ENCODE measurements at regions not wholly inside any gene's neighbourhood (a gene's known extent, or its start where the extent isn't known, plus 50 kb on each side); places are given as distances from the start of the nearest gene placed in this dataset.
"Not testable (repeated sequence)": the region's sequence is repeated elsewhere in the genome, so short reads cannot be mapped to it uniquely, and the experiment has no call there.

DNA sequence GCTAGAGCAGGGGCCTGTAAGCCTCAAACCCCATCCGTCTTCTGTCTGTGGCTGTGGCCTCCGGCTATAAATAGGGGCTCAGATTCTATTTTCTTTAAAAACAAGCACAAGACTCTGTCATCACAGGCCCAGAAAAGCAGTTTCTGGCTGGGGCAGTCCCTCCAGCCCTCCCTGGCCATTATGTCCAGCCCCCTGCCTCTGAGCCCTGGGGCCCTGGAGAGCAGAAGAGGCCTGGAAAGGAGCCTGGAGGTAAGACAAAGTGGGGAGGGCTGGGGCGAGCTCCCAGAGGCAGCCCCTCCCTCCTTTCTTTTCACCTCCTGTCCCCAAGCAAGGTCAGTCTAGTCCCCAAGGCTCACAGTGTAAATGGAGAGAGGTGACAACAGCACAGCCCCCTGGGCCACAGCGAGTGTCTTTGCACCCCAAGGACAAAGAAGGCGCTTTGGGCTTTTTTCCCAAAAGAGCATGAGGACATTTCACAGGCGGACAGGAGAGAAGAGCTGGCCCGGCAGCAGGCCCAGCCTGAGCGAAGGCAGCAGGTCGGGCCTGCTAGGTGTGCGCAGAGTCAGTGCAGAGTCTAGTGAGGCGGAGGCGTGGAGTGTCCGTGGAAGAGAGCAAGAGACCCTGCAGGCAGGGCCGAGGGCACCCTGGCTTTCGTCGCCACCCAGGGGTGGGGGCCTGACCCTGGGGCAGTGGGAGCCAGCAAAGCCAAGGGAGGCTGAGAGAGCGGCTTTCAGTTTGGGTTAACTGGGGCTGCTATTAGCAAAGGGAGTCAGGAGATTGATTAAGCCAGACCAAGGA, 188.3 kb downstream of the TBC1D2B start:
- TF ChIP-seq EZH2phosphoT487 (IDR thresholded peaks at IDR 0.05) (no peak), EZH2 (IDR thresholded peaks at IDR 0.05) (no peak)
- TF ChIP-seq, protein P1, sequence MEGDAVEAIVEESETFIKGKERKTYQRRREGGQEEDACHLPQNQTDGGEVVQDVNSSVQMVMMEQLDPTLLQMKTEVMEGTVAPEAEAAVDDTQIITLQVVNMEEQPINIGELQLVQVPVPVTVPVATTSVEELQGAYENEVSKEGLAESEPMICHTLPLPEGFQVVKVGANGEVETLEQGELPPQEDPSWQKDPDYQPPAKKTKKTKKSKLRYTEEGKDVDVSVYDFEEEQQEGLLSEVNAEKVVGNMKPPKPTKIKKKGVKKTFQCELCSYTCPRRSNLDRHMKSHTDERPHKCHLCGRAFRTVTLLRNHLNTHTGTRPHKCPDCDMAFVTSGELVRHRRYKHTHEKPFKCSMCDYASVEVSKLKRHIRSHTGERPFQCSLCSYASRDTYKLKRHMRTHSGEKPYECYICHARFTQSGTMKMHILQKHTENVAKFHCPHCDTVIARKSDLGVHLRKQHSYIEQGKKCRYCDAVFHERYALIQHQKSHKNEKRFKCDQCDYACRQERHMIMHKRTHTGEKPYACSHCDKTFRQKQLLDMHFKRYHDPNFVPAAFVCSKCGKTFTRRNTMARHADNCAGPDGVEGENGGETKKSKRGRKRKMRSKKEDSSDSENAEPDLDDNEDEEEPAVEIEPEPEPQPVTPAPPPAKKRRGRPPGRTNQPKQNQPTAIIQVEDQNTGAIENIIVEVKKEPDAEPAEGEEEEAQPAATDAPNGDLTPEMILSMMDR (IDR thresholded peaks at IDR 0.05), result no peak
- H3K9ac ChIP-seq, result peak overlapping the region; percentile 20
- H3K27ac Mint-ChIP-seq, result peak overlapping the region; percentile 47
- H3K4me2 ChIP-seq, result no peak overlapping the region
- no peaks in the 10 kb centered on the region for H3K9me3 Mint-ChIP-seq
- no peaks in the 10 kb centered on the region for H3F3A ChIP-seq (ENCODE audit: low read depth)
- no peaks in the 10 kb centered on the region for H3K27me3 Mint-ChIP-seq (ENCODE audit: insufficient read depth, low read depth)
- no peak overlapping the region for H3K4me3 ChIP-seq
- no peaks in the 10 kb centered on the region for H3K36me3 Mint-ChIP-seq
- DNase-seq (ENCODE audit: low spot score), result no peak
- H3K79me2 ChIP-seq (ENCODE audit: low read depth), result no peaks in the 10 kb centered on the region
- no peaks in the 10 kb centered on the region for H3K9me3 ChIP-seq (ENCODE audit: low read depth)
- no peak overlapping the region for H3K4me3 Mint-ChIP-seq
- H3K36me3 ChIP-seq, result no peaks in the 10 kb centered on the region
- no peak overlapping the region for H2AFZ ChIP-seq (replicated peaks)
- H4K20me1 ChIP-seq (ENCODE audit: low read depth), result no peaks in the 10 kb centered on the region
- H3K27me3 ChIP-seq, result no peaks in the 10 kb centered on the region
- H3K27ac ChIP-seq, result no peak overlapping the region
- H3K4me1 ChIP-seq, result no peaks in the 10 kb centered on the region
- no peaks in the 10 kb centered on the region for H3K4me1 Mint-ChIP-seq

DNA sequence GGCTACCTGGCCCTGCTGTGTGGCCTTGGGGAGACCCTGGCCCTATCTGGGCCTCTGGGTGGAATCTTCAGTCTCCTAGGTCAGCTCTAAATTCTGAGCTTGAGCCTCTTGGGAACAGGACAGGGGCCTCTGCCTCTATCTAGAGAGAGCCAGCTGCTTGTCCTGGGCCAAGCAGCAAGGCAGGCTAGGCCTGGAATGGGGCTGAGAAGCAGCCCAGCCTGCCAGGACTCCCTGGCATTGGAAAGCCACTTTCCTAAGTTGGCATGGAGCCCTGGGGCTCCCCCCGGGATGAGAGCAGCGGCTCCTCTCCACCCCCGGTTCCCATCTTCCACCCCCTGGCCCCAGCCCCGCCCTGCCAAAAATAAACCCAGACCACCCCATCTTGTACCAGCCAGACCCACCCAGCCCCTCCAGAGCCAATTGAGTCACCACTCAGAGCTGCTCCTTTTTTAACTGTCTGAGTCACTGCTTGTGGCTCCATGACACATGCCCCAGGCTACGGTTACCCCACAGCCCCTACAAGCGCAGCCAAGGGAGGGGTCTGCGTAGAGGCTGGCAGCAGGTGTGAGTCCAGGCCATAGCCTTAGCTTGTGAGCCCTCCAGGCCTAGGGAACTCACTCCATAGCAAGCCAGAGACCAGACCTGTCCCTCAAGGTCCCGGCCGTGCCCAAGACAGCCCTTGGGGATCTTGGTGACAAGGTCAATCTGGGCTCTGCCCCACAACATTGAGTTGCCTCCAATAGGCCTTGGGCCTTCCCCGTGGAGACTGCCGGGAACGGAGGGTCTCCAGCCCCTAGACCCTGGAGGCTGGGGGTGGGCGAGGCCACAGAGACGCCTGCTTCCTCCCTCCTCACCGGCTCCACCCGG, 189.7 kb downstream of the TBC1D2B start:
- not testable (repeated sequence) for H3K27me3 ChIP-seq; H3K4me3 ChIP-seq; H3K4me1 ChIP-seq; H3K27me3 Mint-ChIP-seq (ENCODE audit: insufficient read depth, low read depth); H3K36me3 ChIP-seq; H2AFZ ChIP-seq (replicated peaks); H3K4me3 Mint-ChIP-seq; H3K27ac ChIP-seq; H3F3A ChIP-seq (ENCODE audit: low read depth); H3K79me2 ChIP-seq (ENCODE audit: low read depth); H3K9me3 Mint-ChIP-seq; H3K4me1 Mint-ChIP-seq; DNase-seq (ENCODE audit: low spot score); H3K4me2 ChIP-seq; H3K27ac Mint-ChIP-seq; H3K9me3 ChIP-seq (ENCODE audit: low read depth); H3K9ac ChIP-seq; H3K36me3 Mint-ChIP-seq; H4K20me1 ChIP-seq (ENCODE audit: low read depth)

DNA sequence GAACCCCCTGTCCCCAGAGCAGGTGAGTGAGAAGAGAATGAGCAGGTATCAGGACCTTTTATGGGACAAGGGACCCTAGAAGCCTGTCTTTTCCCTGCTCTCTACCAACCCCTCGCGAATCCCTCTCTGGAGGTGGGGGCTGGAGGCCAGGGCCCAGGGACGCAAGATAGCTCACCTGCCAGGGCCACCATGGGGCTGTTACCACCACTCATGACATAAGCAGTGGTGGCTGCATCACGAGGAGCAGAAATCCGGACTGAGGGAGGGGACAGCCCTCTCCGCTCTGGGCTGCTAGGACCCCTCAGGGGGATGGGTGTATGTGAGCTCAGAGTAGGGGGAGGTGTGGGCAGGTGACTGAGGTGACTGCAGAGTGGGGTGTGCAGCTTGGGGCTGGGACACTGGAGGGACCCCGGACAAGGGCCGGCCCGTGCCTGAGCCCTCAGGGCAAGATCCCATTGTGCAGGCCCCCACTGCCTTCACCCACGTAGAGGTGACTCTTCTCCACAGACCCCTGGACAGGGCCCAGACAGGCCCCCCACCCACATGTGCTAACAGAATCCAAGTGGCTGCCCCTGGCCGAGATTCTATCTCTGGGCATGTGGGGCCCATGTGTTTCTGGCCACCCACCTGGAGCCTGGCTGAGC, 190.6 kb downstream of the TBC1D2B start:
- Histone ChIP-seq H3K4me1 (peaks cover 5% of the 10 kb centered on the region), H2AFZ (replicated peaks) (no peak overlapping the region), H3K9me3 (ENCODE audit: low read depth) (no peaks in the 10 kb centered on the region), H4K20me1 (ENCODE audit: low read depth) (no peaks in the 10 kb centered on the region), H3K79me2 (ENCODE audit: low read depth) (no peaks in the 10 kb centered on the region), H3K4me3 (no peak overlapping the region), H3K4me2 (no peak overlapping the region), H3K36me3 (no peaks in the 10 kb centered on the region), H3K27ac (no peak overlapping the region), H3K27me3 (no peaks in the 10 kb centered on the region), H3F3A (ENCODE audit: low read depth) (no peaks in the 10 kb centered on the region), H3K9ac (no peak overlapping the region)
- H3K27ac Mint-ChIP-seq, result no peak overlapping the region
- TF ChIP-seq, protein P1 (IDR thresholded peaks at IDR 0.05), result no peak
- TF ChIP-seq EZH2phosphoT487 (IDR thresholded peaks at IDR 0.05) (no peak), EZH2 (IDR thresholded peaks at IDR 0.05) (no peak)
- H3K36me3 Mint-ChIP-seq, result no peaks in the 10 kb centered on the region
- no peak for DNase-seq (ENCODE audit: low spot score)
- H3K4me1 Mint-ChIP-seq, result peaks cover 4% of the 10 kb centered on the region
- no peak overlapping the region for H3K4me3 Mint-ChIP-seq
- H3K27me3 Mint-ChIP-seq (ENCODE audit: insufficient read depth, low read depth), result peaks cover 4% of the 10 kb centered on the region
- no peaks in the 10 kb centered on the region for H3K9me3 Mint-ChIP-seq

DNA sequence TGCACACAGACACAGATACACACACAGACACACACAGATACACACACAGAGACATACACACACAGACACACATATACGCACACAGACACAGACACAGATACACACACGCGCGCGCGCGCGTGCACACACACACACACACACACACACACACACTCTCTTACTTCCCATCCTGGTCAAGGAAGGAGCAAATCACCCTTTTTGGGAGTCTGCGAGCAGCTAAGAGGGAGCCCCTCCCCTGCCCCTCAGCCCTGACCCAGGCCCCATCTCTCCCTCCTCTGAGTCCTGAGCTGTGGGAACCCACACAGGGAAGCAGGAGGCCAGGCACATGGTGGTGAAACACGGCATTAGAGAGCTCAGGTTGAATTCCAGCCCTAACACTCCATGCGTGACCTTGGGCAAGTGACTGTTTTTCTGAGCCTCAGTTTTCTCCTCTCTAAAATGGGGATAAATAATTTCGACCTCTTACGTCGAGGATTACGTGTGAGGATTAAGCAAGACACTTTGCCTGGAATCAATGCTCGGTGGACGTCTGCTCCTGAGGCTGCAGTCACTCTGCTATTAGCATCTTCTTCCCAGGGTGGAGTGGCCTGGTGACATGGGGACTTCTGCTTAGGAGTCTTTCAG, 191.5 kb downstream of the TBC1D2B start:
- not testable (repeated sequence) for H3K9me3 Mint-ChIP-seq, H3K27me3 ChIP-seq, H3K9ac ChIP-seq

DNA sequence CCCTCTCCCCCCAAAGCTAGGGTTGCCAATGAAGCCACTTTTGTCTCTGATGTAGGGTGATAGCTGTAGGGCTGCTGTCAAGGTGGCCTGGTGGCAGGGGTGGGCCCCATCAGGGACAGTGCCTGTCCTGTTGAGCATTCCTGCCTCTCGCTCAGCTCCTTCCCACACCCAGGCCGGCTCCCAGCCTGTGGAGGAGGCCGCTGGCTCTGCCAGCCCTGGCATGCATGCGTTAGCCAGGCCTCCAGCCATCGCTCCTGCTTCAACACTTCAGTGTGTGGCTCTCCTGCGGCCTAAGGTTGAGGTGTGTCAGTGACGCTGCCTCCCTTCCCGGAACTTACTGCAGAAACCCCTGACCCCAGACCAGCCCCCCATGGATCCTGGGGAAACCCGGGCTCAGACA, 194.5 kb downstream of the TBC1D2B start:
- not testable (repeated sequence) for H3K79me2 ChIP-seq (ENCODE audit: low read depth); H3K27ac ChIP-seq; H3K9ac ChIP-seq; H4K20me1 ChIP-seq (ENCODE audit: low read depth); H3K27ac Mint-ChIP-seq; H3K36me3 ChIP-seq; H2AFZ ChIP-seq (replicated peaks); H3K4me1 ChIP-seq; DNase-seq (ENCODE audit: low spot score); H3K36me3 Mint-ChIP-seq; H3K4me1 Mint-ChIP-seq; H3K4me2 ChIP-seq; H3K27me3 Mint-ChIP-seq (ENCODE audit: insufficient read depth, low read depth); H3K27me3 ChIP-seq; H3K9me3 Mint-ChIP-seq; H3K4me3 Mint-ChIP-seq; H3K4me3 ChIP-seq; H3K9me3 ChIP-seq (ENCODE audit: low read depth); H3F3A ChIP-seq (ENCODE audit: low read depth)

More for the DNA sequence above, 191.5 kb downstream of the TBC1D2B start:
- H3K79me2 ChIP-seq (ENCODE audit: low read depth); H3K9me3 ChIP-seq (ENCODE audit: low read depth); H3K4me3 ChIP-seq; H3K27me3 Mint-ChIP-seq (ENCODE audit: insufficient read depth, low read depth); H3K4me3 Mint-ChIP-seq; H3K36me3 ChIP-seq; H3K4me1 ChIP-seq; DNase-seq (ENCODE audit: low spot score); H4K20me1 ChIP-seq (ENCODE audit: low read depth); H3K4me1 Mint-ChIP-seq; H3K27ac ChIP-seq; H3K4me2 ChIP-seq; H3K36me3 Mint-ChIP-seq; H2AFZ ChIP-seq (replicated peaks); H3F3A ChIP-seq (ENCODE audit: low read depth): not testable (repeated sequence)
- peak overlapping the region; percentile 37 for H3K27ac Mint-ChIP-seq

Data from neural progenitor cell (in vitro differentiated cells).